HepG2 (cell line): ENCODE measurements at regions not wholly inside any gene's neighbourhood (a gene's known extent, or its start where the extent isn't known, plus 50 kb on each side); places are given as distances from the start of the nearest gene placed in this dataset.

Experiments
- CREB1 ChIP-seq, 2 experiments: fragments of 450-650 bp in 1 of 2; IDR thresholded peaks; 2 replicates each; pipeline ENCODE4 v1.6.1; 2016 to 2017; ENCODE audit warnings: control low read depth in 1 of 2, mild to moderate bottlenecking in 1 of 2, missing compliant biosample characterization in 1 of 2, missing genetic modification characterization in 1 of 2
- MTA1 ChIP-seq: sonication (generic); formaldehyde crosslinking; IDR thresholded peaks from 2 replicates; pipeline ENCODE4 v1.4.0; 2020; ENCODE audit warnings: missing genetic modification reagents, mild to moderate bottlenecking, borderline replicate concordance
- PCBP2 ChIP-seq: fragments of 200-400 bp; formaldehyde crosslinking; optimal IDR thresholded peaks from 2 replicates; pipeline ENCODE3; 2018; ENCODE audit warnings: low read length, low read depth; ENCODE audit not compliant: poor library complexity, severe bottlenecking
- RFX3 ChIP-seq: IDR thresholded peaks from 2 replicates; pipeline ENCODE4 v1.6.1; 2016; ENCODE audit warnings: missing biosample characterization, missing genetic modification reagents
- RXRA ChIP-seq: sonication (generic); formaldehyde crosslinking; IDR thresholded peaks from 2 replicates; pipeline ENCODE4 v1.5.1; 2020; ENCODE audit warnings: missing genetic modification reagents
- TEAD2 ChIP-seq: sonication (generic); formaldehyde crosslinking; IDR thresholded peaks from 2 replicates; pipeline ENCODE4 v1.9.0; 2021; ENCODE audit warnings: missing genetic modification reagents
- ZBTB1 ChIP-seq: sonication (generic); formaldehyde crosslinking; IDR thresholded peaks from 2 replicates; pipeline ENCODE4 v1.4.0; 2020; ENCODE audit warnings: missing genetic modification reagents, borderline replicate concordance
- ZBTB37 ChIP-seq: sonication (generic); formaldehyde crosslinking; IDR thresholded peaks from 2 replicates; pipeline ENCODE4 v1.4.0; 2020; ENCODE audit warnings: mild to moderate bottlenecking, missing genetic modification reagents
- ZNF225 ChIP-seq: sonication (generic); formaldehyde crosslinking; IDR thresholded peaks from 2 replicates; pipeline ENCODE4 v1.4.0; 2020; ENCODE audit warnings: mild to moderate bottlenecking, missing genetic modification reagents
- ZNF333 ChIP-seq: sonication (generic); formaldehyde crosslinking; IDR thresholded peaks from 2 replicates; pipeline ENCODE4 v1.4.0; 2020; ENCODE audit warnings: mild to moderate bottlenecking, missing genetic modification reagents, borderline replicate concordance
- ZNF660 ChIP-seq: sonication (generic); formaldehyde crosslinking; IDR thresholded peaks from 2 replicates; pipeline ENCODE4 v1.5.1; 2020; ENCODE audit warnings: mild to moderate bottlenecking, low read depth, missing genetic modification reagents, borderline replicate concordance
- TF ChIP-seq, protein P1 (sequence below): sonication (generic); formaldehyde crosslinking; IDR thresholded peaks from 2 replicates; pipeline ENCODE4 v1.4.0; 2020; ENCODE audit warnings: missing genetic modification reagents

DNA sequence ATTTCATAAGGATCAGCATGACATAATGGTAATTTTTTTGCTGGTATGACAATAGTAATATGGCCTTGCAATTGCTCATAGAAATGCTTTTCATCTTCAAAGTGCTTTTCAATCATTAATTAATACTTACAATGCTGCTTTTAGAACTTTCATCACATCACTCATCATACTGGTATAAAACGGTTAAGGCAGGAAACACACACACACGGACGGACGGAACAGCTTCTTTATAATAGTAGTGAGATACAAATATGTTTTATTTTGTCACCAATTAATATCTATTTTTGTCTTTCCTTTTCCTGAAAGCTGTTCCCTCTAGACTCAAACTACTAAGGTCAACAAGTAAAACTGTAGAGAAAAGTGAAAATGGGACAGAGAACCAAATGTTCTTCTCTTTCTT is 353.9 kb upstream of the PKN2 start (continued):
- no peak for TF ChIP-seq ZBTB37 (CRISPR knock-in tag)
- no peak for TF ChIP-seq PCBP2
- no peak for TF ChIP-seq RFX3 (CRISPR knock-in tag)
- TF ChIP-seq TEAD2 (CRISPR knock-in tag) = no peak
- TF ChIP-seq ZNF333 (CRISPR knock-in tag) = no peak
- TF ChIP-seq ZNF660 (CRISPR knock-in tag) = no peak
- no peak for TF ChIP-seq RXRA (CRISPR knock-in tag)
- no peak for TF ChIP-seq ZBTB1
- TF ChIP-seq, protein P1, sequence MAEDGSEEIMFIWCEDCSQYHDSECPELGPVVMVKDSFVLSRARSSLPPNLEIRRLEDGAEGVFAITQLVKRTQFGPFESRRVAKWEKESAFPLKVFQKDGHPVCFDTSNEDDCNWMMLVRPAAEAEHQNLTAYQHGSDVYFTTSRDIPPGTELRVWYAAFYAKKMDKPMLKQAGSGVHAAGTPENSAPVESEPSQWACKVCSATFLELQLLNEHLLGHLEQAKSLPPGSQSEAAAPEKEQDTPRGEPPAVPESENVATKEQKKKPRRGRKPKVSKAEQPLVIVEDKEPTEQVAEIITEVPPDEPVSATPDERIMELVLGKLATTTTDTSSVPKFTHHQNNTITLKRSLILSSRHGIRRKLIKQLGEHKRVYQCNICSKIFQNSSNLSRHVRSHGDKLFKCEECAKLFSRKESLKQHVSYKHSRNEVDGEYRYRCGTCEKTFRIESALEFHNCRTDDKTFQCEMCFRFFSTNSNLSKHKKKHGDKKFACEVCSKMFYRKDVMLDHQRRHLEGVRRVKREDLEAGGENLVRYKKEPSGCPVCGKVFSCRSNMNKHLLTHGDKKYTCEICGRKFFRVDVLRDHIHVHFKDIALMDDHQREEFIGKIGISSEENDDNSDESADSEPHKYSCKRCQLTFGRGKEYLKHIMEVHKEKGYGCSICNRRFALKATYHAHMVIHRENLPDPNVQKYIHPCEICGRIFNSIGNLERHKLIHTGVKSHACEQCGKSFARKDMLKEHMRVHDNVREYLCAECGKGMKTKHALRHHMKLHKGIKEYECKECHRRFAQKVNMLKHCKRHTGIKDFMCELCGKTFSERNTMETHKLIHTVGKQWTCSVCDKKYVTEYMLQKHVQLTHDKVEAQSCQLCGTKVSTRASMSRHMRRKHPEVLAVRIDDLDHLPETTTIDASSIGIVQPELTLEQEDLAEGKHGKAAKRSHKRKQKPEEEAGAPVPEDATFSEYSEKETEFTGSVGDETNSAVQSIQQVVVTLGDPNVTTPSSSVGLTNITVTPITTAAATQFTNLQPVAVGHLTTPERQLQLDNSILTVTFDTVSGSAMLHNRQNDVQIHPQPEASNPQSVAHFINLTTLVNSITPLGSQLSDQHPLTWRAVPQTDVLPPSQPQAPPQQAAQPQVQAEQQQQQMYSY = no peak
- TF ChIP-seq ZNF225 = no peak
- no peak for TF ChIP-seq MTA1
- no peak for TF ChIP-seq CREB1 (IDR thresholded peaks at IDR 0.05)
- no peak for TF ChIP-seq CREB1 (CRISPR knock-in tag; IDR thresholded peaks at IDR 0.05)
